DMS 273 (cell line): ENCODE measurements at regions not wholly inside any gene's neighbourhood (a gene's known extent, or its start where the extent isn't known, plus 50 kb on each side); places are given as distances from the start of the nearest gene placed in this dataset.
"Not testable (repeated sequence)": the region's sequence is repeated elsewhere in the genome, so short reads cannot be mapped to it uniquely, and the experiment has no call there.

Experiments
- DNase-seq: peaks from one replicate; lab custom pipeline; 2025; ENCODE audit not compliant: unreplicated experiment; lab: John Stamatoyannopoulos, UW

DNA sequence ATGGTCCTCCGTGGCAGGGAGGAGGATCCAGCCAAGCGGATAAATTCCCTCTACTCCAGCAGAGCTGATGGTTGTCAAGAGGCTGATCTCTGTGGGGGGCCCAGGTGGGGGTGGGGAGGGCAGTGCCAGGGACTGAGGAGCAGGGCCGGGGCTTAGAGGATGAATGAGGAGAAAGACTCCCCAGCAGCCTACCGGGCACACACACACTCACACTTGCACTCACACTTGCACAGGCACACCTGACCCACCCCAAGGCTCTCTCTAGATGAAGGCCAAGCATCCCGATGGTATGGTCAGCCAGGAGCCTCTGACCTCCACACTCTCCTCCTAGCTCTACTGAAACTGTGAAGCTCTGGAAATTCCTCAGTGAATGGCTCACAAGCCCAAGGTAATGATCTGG is 131.3 kb upstream of the PRR20G start:
- DNase-seq: no peak

DNA sequence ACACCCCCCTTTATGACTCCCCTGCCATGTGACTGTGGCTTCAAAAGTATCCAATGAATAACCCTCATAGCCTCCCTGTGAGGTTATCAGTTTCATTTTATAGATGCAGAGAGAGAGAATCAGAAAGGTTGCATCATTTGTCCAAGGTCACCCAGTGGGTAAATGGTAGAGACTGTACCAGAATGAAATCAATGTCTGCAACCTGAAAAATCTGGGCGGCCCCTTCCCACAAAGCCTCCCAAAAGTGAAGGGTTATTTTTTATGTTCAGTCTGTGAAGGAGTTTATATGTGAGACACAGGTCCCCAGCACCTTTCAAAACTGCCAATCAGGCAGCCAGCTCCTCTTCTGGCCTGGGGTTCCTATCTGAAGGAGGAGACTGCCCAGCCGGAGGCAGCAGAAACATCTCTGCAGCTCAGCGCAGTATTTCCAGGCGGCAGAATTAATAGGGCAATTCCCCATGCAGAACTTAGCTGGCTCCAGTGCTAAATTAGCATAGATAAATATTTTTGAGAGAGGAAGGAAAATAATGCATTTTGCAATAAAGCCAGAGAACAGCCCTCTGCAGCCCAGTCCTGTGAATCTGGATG is 130.8 kb upstream of the PRR20G start:
- DNase-seq: no peak

DNA sequence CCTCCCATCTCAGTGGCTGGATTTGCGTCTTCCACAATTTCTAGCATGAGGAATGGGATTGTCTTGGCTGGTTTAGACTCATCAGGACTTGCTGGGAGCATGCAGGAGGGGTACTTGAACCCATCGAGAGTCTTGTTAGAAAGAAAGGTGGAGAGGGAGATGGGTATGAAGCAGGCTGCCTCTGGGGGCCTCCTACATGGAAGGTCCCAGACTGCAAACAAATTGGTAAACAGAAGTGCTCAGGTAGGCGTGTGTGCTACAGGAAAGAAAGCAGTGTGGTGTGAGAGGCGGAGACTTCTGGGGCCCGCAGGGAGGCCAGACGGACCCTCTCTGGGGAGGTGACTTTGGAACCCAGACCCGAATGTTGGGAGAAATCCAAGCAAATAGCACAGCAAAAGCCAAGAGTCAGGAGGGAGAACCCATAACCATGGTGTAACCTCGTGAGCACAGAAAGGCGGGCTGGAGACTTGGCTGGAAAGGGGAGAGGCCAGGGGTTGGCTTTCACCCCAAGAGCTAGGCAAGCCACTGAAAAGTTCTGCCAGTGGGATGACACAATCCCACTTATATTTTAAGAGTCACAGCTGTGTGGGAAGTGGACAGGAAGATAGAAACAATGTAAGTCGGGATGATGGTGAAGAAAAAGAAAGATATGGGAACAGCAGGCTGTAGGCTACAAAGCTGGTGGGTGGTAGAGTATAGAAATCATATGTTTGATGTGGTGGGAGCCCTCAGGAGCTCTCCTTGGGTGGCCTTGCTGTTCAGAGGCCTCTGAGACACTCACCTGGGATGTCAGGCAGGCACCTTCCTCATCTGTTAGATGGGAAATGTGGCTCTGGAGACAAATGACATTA is 130.1 kb upstream of the PRR20G start:
- DNase-seq: no peak

DNA sequence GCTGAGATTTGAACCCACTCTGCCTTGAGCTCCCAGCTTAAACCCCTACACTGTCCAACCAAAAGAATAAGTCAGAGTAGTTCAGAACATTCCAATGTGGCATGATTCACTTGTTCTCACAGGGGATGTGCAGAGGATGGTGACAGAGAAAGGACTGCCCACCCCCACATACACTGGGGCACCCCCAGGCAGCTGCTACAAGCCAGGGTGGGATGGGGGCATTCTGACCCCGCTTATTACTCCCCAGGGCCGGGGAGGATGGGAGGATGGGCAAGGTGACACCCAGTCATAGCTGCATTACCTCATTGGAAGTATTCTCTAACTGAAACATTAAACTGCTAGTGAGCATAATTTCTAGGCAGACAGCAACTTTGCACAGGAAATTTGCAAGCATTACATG is 126.0 kb upstream of the PRR20G start:
- no peak for DNase-seq

DNA sequence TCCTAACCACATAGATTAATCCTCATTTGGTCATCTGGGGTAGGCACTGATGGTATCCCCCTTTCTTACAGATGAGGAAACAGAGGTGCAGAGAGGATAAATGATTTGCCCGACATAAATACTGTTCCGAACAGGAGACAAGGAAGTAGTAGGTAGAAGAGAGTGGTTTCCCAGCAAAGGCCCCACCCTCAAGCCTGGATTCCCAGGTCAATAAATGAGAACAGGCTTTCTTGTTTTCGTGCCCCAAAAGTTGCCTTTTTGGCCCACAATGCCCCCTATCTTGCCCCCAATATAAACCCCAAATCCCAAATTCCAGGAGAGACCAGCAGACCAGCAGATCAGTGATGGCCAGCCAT is 125.5 kb upstream of the PRR20G start:
- DNase-seq: no peak

DNA sequence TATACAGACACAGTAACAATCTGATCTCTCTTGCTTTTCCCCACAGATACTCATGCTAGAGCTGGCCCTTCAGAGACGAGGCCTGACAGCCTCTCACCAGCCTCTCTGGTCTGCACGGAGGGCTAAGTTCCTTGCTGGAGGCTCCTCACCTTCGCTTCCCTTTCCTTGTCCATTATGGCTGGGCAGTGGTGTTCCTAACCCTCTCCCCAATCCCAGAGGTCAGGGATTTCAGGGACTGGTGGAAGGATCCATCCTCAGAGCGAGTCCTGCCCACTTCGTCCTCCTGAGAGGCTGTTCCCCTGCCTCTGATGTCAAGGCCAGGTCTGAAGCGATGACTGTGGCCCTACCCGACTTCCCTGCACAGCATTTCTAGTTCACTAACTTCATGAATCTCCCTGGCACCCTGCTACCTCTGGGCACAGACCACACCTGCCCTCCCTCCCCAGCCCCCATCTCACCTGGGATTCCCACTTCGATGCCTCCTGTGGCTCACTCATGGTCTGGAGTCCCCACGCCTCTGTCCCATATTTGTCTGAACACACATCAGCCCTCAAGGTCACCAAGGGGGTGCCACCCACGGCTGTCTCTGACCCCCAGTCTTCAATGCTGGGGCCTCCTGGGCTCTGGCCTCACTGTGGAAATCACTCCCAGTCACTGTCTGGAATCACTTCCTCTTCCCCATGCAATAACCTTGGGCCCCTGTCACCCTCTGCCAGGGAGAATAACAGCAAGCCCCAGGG is 124.9 kb upstream of the PRR20G start:
- no peak for DNase-seq

DNA sequence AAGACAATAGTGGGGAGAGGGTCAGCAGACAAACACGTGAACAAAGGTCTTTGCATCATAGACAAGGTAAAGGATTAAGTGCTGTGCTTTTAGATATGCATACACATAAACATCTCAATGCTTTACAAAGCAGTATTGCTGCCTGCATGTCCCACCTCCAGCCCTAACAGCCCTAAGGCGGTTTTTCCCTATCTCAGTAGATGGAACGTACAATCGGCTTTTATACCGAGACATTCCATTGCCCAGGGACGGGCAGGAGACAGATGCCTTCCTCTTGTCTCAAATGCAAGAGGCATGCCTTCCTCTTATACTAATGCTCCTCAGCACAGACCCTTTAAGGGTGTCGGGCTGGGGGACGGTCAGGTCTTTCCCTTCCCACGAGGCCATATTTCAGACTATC is 124.0 kb upstream of the PRR20G start:
- DNase-seq: not testable (repeated sequence)

DNA sequence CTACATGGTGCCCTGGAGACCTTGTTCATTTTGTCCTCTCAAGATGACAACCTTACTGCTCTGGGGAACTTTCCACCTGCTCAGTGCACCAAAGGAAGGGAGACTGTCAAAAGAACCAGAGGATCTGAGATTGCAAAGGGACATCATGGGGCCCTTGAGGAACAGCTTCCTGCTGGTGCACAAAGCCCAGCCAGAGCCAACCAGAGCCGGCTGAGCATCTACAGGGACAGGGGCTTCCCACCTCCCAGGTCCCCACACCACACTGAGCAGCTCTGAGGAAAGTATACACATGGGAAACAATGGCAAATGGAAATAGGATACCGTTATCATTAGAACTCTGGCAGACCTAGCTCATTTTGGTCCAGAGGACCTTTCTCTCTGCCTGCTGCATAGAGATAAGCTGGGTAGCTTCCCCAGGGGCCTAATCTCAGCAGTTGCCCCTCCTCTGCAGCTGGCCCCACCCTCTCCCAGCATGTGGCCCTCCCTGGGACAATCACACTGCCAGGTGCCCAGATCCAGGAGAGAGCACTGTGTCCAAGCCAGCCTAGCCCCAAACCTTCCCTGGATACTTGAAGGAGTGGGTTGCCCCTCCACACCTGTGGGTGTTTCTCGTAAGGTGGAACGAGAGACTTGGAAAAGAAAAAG is 123.4 kb upstream of the PRR20G start:
- DNase-seq: no peak

DNA sequence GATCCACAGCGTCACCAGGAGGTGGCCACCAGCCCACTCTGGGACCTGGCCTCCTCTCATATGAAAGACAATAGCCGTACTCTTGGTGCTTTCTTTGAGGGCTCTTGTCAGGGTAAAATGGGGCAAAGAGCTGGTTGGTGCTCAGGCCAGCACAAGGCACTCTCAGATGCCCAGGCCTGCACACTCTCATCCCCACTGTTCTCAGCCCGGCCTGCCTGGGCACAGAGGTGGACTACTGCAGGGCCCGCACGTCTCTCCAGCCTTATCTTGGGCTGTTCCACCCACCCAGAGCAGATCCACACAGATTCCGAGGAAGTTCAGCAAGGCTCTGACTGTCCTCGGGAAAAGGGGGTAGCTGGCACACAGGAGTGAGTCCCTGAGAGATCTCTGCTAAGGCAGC is 122.8 kb upstream of the PRR20G start:
- DNase-seq: no peak

DNA sequence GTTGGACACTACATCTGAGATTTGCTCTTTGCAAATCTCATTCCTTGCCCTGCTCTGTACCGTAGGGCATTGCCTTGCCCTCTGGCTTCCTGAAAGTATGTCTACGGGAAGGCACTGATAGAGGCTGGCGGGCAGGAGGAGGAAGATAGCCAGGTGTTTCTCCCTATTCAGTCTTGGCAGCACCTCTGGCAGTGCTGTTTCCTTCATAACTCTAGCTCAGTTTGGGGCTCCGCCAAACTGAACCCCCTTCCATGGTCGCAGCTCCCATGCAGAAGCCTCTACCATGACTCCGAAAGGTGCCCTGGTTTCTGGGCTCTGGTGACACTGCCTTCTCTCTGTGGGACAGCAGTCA is 122.3 kb upstream of the PRR20G start:
- no peak for DNase-seq

DNA sequence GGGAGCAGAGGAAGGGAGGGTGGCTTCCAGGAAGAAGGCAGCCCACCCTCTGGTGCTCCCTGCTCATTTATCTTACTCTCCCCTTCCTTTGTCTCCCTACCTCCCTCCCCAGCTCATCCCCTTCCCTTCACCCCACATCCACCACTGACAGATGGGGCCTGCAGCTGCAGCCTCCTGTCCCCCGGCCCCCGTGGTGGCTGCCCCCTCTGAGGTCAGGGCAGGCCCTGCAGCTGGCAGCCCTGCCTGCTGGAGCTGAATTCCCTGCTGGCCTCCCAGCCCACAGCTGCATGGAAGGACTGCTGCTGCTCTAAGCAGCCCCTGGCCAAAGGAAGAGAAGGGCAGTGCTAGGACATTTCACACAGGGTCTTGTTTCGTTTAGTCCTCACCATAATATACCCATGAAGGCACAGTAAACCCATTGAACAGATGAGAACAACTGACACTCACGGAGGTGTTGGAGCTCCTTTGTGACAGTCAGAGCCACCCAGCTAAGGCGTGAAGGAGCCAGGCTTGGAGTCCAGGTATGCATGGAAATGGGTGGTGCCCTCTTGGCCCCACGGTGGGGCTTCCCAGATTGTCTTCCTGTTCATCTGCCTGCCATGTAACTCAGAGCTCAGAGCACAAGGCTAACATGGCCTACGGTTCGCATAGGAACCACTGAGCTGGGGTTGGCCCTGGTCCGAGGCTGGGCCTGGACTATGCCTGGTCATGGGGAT is 121.7 kb upstream of the PRR20G start:
- DNase-seq: no peak

DNA sequence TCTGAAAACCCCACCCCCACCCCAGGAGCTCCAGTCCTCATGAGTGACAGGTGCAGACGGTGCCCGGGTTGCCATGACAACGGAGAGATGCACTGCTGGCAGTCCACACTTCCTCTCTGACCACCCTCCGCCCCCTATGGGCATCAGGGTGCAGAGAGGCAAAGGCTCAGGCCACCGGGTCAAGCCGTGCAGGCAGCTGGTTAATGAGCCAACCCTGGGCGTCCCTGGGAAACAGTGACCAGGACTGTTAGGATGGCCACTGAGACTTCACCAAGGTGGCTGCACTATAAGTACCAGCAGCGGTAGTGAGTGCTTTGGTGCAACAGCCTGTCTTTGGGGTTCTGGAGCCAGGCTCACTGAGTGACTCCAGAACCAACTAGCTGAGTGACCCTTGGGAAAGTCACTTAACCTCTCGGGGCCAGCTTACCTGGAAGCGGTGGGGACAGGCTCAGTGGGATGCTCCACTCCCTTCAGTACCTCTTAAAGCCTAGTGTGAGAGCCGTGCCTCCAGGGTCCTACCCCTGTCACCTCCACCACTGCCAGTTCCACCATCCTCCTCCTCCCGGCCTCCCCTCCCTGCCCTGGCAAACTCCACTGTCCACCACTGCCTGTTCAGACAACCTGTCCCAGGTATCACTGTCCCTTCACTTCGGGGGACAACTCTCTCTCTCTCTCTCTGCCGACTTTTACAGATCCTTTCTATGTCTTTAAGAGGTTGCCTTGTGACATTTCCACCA is 121.0 kb upstream of the PRR20G start:
- peak; percentile 37 for DNase-seq

DNA sequence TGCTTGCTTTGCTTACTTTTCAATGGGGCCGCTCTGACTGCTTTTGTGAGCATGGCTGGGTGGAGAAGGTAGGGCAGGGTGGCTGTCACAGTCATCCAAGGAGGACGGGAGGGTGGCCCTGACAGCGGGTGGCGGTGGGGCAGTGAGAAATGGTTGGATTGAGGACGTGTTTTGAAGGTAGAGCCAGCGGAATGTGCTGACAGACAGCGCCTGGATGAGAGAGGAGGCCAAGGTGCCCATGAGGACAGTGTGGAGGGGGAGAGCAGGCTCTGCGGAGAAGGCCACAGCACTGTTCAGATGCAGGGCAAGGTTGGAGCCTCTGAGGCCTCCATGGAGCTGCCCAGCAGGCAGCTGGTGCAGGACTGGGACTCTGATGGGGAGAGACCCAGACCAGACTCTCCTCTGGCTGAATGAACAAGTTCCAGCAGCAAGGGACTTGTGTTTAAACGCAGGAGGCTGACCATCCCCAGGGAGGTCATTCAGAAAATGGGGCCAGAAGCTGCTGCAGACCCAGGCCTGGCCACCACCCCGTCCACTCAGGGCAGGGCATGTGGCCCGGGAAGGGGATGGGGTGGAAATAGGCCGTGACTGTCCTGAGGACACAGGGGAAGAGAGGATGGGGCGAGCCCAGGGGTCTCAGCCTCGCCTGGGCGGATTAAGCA is 120.3 kb upstream of the PRR20G start:
- DNase-seq: no peak

DNA sequence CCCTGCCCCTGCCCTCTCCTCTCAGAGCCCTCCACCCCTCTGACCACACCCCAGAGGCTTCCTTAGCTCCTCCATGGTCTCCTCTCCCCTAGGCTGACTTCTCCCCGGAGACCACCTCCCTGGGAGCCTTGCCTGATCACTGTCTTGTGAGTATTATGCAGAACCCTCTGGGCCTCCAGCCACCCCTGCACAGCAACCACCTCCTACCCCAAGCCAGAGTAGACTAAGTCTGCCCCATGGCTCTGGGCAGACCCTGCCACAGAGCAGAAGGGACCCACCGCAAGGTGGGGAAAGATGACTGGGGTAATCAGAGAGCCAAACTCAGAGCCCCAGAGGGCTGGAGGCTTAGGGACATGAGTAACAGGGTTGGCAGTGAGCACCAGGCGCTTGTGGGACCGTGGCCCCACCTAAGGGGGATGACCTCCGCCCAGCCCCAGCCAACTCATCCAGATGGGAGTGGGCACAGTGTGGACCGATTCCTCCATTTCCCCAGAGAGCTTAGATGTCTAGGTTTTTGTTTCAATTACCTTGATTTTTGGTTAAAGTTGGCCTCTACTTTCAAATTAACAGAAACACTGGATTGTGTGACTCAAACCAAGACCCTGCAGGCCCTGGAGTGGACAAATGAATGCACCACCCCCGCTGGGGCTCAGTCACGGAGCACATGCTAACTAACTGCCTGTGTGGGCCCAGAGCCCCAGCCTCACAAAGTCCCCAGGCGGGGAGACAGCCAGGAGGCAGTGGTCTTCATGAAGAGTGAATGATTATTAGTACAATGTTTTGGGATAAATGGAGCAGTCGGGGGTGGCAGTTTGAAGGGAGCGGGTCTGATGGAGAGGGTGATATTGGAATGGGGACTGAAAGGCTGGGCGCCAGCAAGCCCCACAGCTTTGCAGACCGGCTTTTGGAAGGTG is 119.4 kb upstream of the PRR20G start:
- DNase-seq: no peak

DNA sequence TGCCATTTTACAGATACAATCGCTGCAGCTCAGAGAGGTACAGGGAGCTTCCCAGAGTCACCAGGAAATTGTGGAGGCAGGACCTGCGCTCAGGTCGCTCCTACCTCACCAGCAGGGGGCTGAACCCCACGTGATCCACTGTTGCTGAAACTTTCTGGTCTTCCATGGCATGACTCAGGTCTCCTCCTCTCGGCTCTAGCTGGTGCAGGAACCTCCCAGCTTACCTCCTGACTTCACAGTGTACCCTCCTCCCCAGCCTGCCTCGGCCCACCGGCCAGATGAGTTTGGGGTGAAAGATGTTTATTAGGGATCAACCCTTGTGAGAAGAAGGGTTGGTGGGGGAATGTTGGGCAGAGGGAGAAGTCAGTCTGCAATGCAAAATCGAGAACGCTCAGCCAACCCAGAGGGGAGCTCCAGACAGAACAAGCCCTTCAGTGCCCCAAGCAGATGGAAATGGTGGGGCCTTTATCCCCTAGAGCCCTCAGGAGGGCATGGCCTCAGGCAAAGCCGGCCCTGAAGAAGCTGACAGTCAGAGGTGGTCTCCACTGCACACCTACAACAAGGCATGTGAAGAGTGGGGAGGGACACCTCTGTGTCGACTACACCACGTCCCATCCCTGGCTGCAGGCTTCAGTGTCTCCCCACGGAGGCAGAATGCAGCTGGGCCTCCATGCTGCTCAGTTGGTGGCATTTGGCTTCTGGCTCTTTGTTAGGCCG is 118.6 kb upstream of the PRR20G start:
- peak; percentile 47 for DNase-seq

DNA sequence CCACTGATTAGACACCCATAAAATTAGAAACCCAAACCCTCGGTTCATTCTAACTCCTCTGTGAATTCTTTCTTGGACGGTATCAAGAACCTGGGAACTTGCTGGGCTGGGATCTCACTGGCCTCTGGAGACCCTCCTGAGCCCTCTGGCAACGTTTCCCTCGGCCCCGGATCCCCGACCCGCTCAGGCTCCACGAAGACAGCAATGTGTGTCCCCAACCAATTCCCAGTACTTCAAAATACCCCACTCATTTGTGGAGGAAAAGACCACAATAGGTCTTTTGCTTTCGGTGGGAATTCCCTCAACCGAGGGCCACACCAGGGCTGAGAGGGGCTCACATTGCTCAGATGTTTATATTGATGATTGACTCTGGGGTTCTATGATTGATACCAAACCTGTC is 117.9 kb upstream of the PRR20G start:
- no peak for DNase-seq

DNA sequence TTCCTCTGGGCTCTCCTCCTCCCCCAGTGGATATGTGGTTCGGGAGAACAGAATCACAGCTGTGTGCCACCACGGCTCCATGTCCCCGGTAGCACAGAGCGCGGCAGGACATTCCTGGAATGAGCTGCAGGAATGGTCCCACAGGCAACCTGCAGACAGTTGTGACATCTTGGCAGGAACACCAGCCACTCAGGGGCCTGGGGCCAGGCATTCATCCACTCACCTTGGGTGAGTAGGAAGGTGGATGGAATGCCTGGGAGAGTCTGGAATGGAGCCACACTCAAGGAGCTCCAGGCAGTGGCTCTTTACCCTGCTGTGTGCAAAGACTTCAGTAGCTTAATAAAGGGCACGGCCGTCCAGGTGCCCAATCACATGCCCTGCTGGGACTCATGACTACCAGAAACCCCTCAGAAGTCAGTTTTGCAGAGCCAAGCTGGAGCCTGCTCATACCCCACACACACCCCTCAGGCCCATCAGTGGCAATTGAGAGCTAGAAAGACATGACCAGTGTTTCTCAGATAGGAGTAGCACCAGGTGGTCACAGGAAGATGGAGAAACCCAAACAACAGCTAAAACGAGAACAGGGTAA is 117.3 kb upstream of the PRR20G start:
- no peak for DNase-seq
